ENCODE measurements at regions not wholly inside any gene's neighbourhood (a gene's known extent, or its start where the extent isn't known, plus 50 kb on each side); places are given as distances from the start of the nearest gene placed in this dataset.

DNA sequence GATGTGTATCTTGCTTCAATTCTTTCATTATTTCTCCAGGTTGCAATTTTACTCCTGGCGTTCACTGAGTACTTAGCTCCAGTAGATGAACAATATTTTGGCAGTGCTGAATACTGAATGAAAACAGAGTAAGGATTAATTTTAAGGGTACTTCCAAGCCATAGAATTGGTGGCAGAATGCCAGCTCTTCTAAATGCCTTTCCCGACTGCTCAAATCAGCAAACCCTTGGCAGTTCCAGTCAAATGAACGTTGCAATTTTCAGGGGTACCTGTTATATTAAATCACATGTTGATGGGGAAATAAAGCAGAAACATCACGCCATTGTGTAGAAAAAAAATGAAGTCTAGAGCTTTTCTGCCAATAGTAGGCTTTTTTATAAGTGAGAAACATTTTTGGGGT lies 282.4 kb upstream of the RPS23 start:
- Histone ChIP-seq H3K14ac (ENCODE audit: insufficient read length) (no peak overlapping the region), H4K20me1 (replicated peaks in 1 of 2; ENCODE audit: control insufficient read depth in 1 of 2, insufficient read depth in 2 of 2, low read length in 2 of 2) (no peaks in the 10 kb centered on the region), H3K4me1 (replicated peaks in 1 of 4; ENCODE audit: control insufficient read depth in 3 of 4, insufficient read depth in 4 of 4, low read length in 3 of 4) (no peaks in the 10 kb centered on the region), H2BK15ac (ENCODE audit: low read length) (no peak overlapping the region), H3K27me3 (replicated peaks in 1 of 4; ENCODE audit: control insufficient read depth in 3 of 4, extremely low read depth in 1 of 4, insufficient read depth in 3 of 4, low read length in 3 of 4) (no peaks in the 10 kb centered on the region), H3K4me2 (ENCODE audit: insufficient read depth in 1 of 2, low read depth in 2 of 2, low read length in 2 of 2) (no peak overlapping the region), H3K4ac (replicated peaks; ENCODE audit: insufficient read length, low read depth, low read length) (no peak overlapping the region), H3K27ac (ENCODE audit: low read depth, low read length) (no peak overlapping the region), H3K23ac (ENCODE audit: insufficient read length) (no peak overlapping the region), H4K8ac (ENCODE audit: extremely low read depth, insufficient read depth, low read length) (no peak overlapping the region), H3K79me1 (ENCODE audit: low read depth, low read length) (no peaks in the 10 kb centered on the region), H2AFZ (ENCODE audit: low read length) (no peak overlapping the region), H3K9me3 (ENCODE audit: insufficient read depth in 2 of 2, low read depth in 1 of 2, low read length in 1 of 2) (no peaks in the 10 kb centered on the region), H2BK20ac (ENCODE audit: low read length) (no peak overlapping the region), H3K18ac (ENCODE audit: extremely low read depth, low read length) (no peak overlapping the region), H3K79me2 (ENCODE audit: control insufficient read depth in 1 of 2, insufficient read depth in 2 of 2, low read length in 2 of 2) (no peaks in the 10 kb centered on the region), H2AK5ac (ENCODE audit: low read depth, low read length) (no peak overlapping the region), H2BK5ac (ENCODE audit: low read depth, low read length) (no peak overlapping the region), H3K4me3 (ENCODE audit: extremely low read depth in 1 of 4, insufficient read depth in 2 of 4, low read depth in 3 of 4, low read length in 4 of 4) (no peak overlapping the region), H3K56ac (replicated peaks; ENCODE audit: insufficient read length, low read depth, low read length) (no peak overlapping the region), H3K36me3 (ENCODE audit: control insufficient read depth in 2 of 4, insufficient read depth in 4 of 4, low read length in 3 of 4) (no peaks in the 10 kb centered on the region), H2BK120ac (replicated peaks; ENCODE audit: low read depth, low read length) (no peak overlapping the region), H3K9ac (replicated peaks in 1 of 4; ENCODE audit: extremely low read depth in 1 of 4, low read depth in 3 of 4, low read length in 3 of 4) (no peak overlapping the region), H2BK12ac (ENCODE audit: low read depth, low read length) (no peak overlapping the region), H4K5ac (ENCODE audit: insufficient read length, low read depth, low read length) (no peak overlapping the region), H4K91ac (replicated peaks; ENCODE audit: insufficient read length, low read length) (no peak overlapping the region), H3K23me2 (ENCODE audit: low read depth, low read length) (no peaks in the 10 kb centered on the region)
- CTCF ChIA-PET (ENCODE audit: partially characterized antibody), result no interaction called here
- POLR2A ChIA-PET (ENCODE audit: partially characterized antibody), result no interaction called here
- no peak for DNase-seq (ENCODE audit: low read depth in 1 of 2, low spot score in 2 of 2)
- FAIRE-seq, result no peak
- 86% methylated on average over 4 of the region's 4 CpGs; no CpG with 5 or more reads in 1 of the 2 experiments for WGBS, 2 experiments (ENCODE audit: extremely low coverage in 1 of 2, insufficient coverage in 1 of 2, insufficient read length in 1 of 2, insufficient replicate concordance in 2 of 2, low coverage in 1 of 2, low lambda C conversion rate in 2 of 2, missing lambda C conversion rate in 1 of 2)
- TF ChIP-seq CHD1 (IDR thresholded peaks at IDR 0.05; ENCODE audit: low read depth, low read length), result no peak
- TF ChIP-seq HDAC2 (IDR thresholded peaks at IDR 0.05; ENCODE audit: borderline replicate concordance in 1 of 2, low read depth in 2 of 2, low read length in 2 of 2), result no peak
- TF ChIP-seq RAD21 (IDR thresholded peaks at IDR 0.05 in 1 of 2, conservative IDR thresholded peaks at IDR 0.05 in 1 of 2; ENCODE audit: low read depth in 2 of 2, low read length in 2 of 2), result no peak
- no peak for TF ChIP-seq SP4 (IDR thresholded peaks at IDR 0.05; ENCODE audit: low read length)
- no peak for TF ChIP-seq GABPA (IDR thresholded peaks at IDR 0.05; ENCODE audit: borderline replicate concordance, insufficient read depth, low read length)
- no peak for TF ChIP-seq TAF1 (IDR thresholded peaks at IDR 0.05; ENCODE audit: low read depth, low read length)
- TF ChIP-seq EP300 (IDR thresholded peaks at IDR 0.05; ENCODE audit: borderline replicate concordance in 1 of 2, low read depth in 2 of 2, low read length in 2 of 2), result no peak
- TF ChIP-seq SUZ12 (IDR thresholded peaks at IDR 0.05; ENCODE audit: low read length), result no peak
- no peak for TF ChIP-seq TEAD4 (IDR thresholded peaks at IDR 0.05; ENCODE audit: low read depth, low read length)
- no peak for TF ChIP-seq CTBP2 (IDR thresholded peaks at IDR 0.05; ENCODE audit: borderline replicate concordance, insufficient read depth, insufficient read length, low read length)
- TF ChIP-seq ZNF274 (IDR thresholded peaks at IDR 0.05; ENCODE audit: borderline replicate concordance, extremely low read depth, low read length), result no peak
- TF ChIP-seq RNF2 (IDR thresholded peaks at IDR 0.05; ENCODE audit: borderline replicate concordance, low read depth, low read length, missing control alignments, poor library complexity, severe bottlenecking), result no peak
- TF ChIP-seq KDM4A (IDR thresholded peaks at IDR 0.05; ENCODE audit: low read depth, low read length, severe bottlenecking), result no peak
- no peak for TF ChIP-seq CEBPB (IDR thresholded peaks at IDR 0.05; ENCODE audit: low read depth, low read length)

Measured in H1 (cell line).